ENCODE measurements at regions not wholly inside any gene's neighbourhood (a gene's known extent, or its start where the extent isn't known, plus 50 kb on each side); places are given as distances from the start of the nearest gene placed in this dataset.
A peak's percentile ranks its signal among the peaks of the same experiment; 100 is the strongest.

- H3K36me3 ChIP-seq, result no peaks in the 10 kb centered on the region
- no peak for TF ChIP-seq CTCF (IDR thresholded peaks at IDR 0.05)
- DNase-seq (ENCODE audit: low spot score), result no peak
Observed at GRCh38 chr5:15433709-15434108, 66.3 kb upstream of the FBXL7 start.

GRCh38 chr5:15431923-15432322 lies 68.1 kb upstream of the FBXL7 start:
- no peak for TF ChIP-seq CTCF (IDR thresholded peaks at IDR 0.05)
- H3K27ac ChIP-seq, result no peak overlapping the region
- no peaks in the 10 kb centered on the region for H3K36me3 ChIP-seq
- no peaks in the 10 kb centered on the region for H3K4me1 ChIP-seq
- no peak overlapping the region for H3K4me3 ChIP-seq
- no peaks in the 10 kb centered on the region for H3K27me3 ChIP-seq
- H3K9me3 ChIP-seq, result no peaks in the 10 kb centered on the region
- DNase-seq (ENCODE audit: low spot score), result no peak

More at GRCh38 chr5:15433709-15434108, 66.3 kb upstream of the FBXL7 start:
- no peaks in the 10 kb centered on the region for H3K4me1 ChIP-seq
- no peak overlapping the region for H3K4me3 ChIP-seq
- no peaks in the 10 kb centered on the region for H3K9me3 ChIP-seq
- no peaks in the 10 kb centered on the region for H3K27me3 ChIP-seq
- no peak overlapping the region for H3K27ac ChIP-seq

GRCh38 chr5:15425766-15426165 lies 74.2 kb upstream of the FBXL7 start:
- H3K4me3 ChIP-seq, result peak overlapping the region in 1 of 2 donors; percentile 18
- no peaks in the 10 kb centered on the region for H3K36me3 ChIP-seq
- no peak for TF ChIP-seq CTCF (IDR thresholded peaks at IDR 0.05)
- H3K27ac ChIP-seq, result no peak overlapping the region
- no peaks in the 10 kb centered on the region for H3K4me1 ChIP-seq
- H3K9me3 ChIP-seq, result no peaks in the 10 kb centered on the region
- DNase-seq (ENCODE audit: low spot score), result no peak
- no peaks in the 10 kb centered on the region for H3K27me3 ChIP-seq

GRCh38 chr5:15424769-15425168 lies 75.2 kb upstream of the FBXL7 start:
- no peak for DNase-seq (ENCODE audit: low spot score)
- no peaks in the 10 kb centered on the region for H3K9me3 ChIP-seq
- H3K4me3 ChIP-seq, result no peak overlapping the region
- no peak for TF ChIP-seq CTCF (IDR thresholded peaks at IDR 0.05)
- no peak overlapping the region for H3K27ac ChIP-seq
- no peaks in the 10 kb centered on the region for H3K27me3 ChIP-seq
- H3K36me3 ChIP-seq, result no peaks in the 10 kb centered on the region
- no peaks in the 10 kb centered on the region for H3K4me1 ChIP-seq

- H3K4me3 ChIP-seq, result no peak overlapping the region
- no peak overlapping the region for H3K27ac ChIP-seq
- no peaks in the 10 kb centered on the region for H3K9me3 ChIP-seq
- H3K4me1 ChIP-seq, result no peaks in the 10 kb centered on the region
- no peak for DNase-seq (ENCODE audit: low spot score)
- no peaks in the 10 kb centered on the region for H3K36me3 ChIP-seq
- no peaks in the 10 kb centered on the region for H3K27me3 ChIP-seq
- no peak for TF ChIP-seq CTCF (IDR thresholded peaks at IDR 0.05)
Observed at GRCh38 chr5:15421921-15422412, 78.0 kb upstream of the FBXL7 start.

GRCh38 chr5:15421381-15421780 lies 78.6 kb upstream of the FBXL7 start:
- Histone ChIP-seq H3K27ac (no peak overlapping the region), H3K4me3 (no peak overlapping the region), H3K27me3 (no peaks in the 10 kb centered on the region), H3K36me3 (no peaks in the 10 kb centered on the region), H3K4me1 (no peaks in the 10 kb centered on the region), H3K9me3 (no peaks in the 10 kb centered on the region)
- TF ChIP-seq CTCF (IDR thresholded peaks at IDR 0.05), result no peak
- DNase-seq (ENCODE audit: low spot score), result no peak

Measured in right atrium auricular region (tissue), 2 donors.